ENCODE measurements at regions not wholly inside any gene's neighbourhood (a gene's known extent, or its start where the extent isn't known, plus 50 kb on each side); places are given as distances from the start of the nearest gene placed in this dataset.

GRCh38 chr2:16051841-16052564 is 111.7 kb downstream of the MYCN start:
- Histone ChIP-seq H3K4me3 (ENCODE audit: low read depth, low read length) (no peak overlapping the region), H3K27me3 (replicated peaks) (no peaks in the 10 kb centered on the region), H3K36me3 (replicated peaks) (no peaks in the 10 kb centered on the region), H3K27ac (no peak overlapping the region)
- in situ Hi-C loops (cut with HindIII; ENCODE audit: low pct_ligation_motif_present, low sequenced_read_pairs): no loop called here
- TF ChIP-seq CTCF (IDR thresholded peaks at IDR 0.05; ENCODE audit: low read depth, low read length, missing control alignments): no peak
- DNase-seq: no peak

- Histone ChIP-seq H3K27ac (no peak overlapping the region), H3K36me3 (replicated peaks) (no peaks in the 10 kb centered on the region), H3K4me3 (ENCODE audit: low read depth, low read length) (no peak overlapping the region), H3K27me3 (replicated peaks) (no peaks in the 10 kb centered on the region)
- DNase-seq: no peak
- TF ChIP-seq CTCF (IDR thresholded peaks at IDR 0.05; ENCODE audit: low read depth, low read length, missing control alignments): no peak
- in situ Hi-C loops (cut with HindIII; ENCODE audit: low pct_ligation_motif_present, low sequenced_read_pairs): no loop called here
Observed at GRCh38 chr2:16050908-16051489, 110.6 kb downstream of the MYCN start.

- in situ Hi-C loops (cut with HindIII; ENCODE audit: low pct_ligation_motif_present, low sequenced_read_pairs): no loop called here
- no peak for DNase-seq
- Histone ChIP-seq H3K27ac (no peak overlapping the region), H3K4me3 (ENCODE audit: low read depth, low read length) (no peak overlapping the region), H3K36me3 (replicated peaks) (no peaks in the 10 kb centered on the region), H3K27me3 (replicated peaks) (no peaks in the 10 kb centered on the region)
- no peak for TF ChIP-seq CTCF (IDR thresholded peaks at IDR 0.05; ENCODE audit: low read depth, low read length, missing control alignments)
Observed at GRCh38 chr2:16050261-16050907, 110.0 kb downstream of the MYCN start.

- no peaks in the 10 kb centered on the region for H3K27me3 ChIP-seq (replicated peaks)
- in situ Hi-C loops (cut with HindIII; ENCODE audit: low pct_ligation_motif_present, low sequenced_read_pairs): no loop called here
Observed at GRCh38 chr2:16049406-16049805, 109.1 kb downstream of the MYCN start.

GRCh38 chr2:16048466-16048865 is 108.1 kb downstream of the MYCN start:
- no peak for TF ChIP-seq CTCF (IDR thresholded peaks at IDR 0.05; ENCODE audit: low read depth, low read length, missing control alignments)
- DNase-seq: no peak
- no peaks in the 10 kb centered on the region for H3K36me3 ChIP-seq (replicated peaks)
- no peak overlapping the region for H3K27ac ChIP-seq
- H3K4me3 ChIP-seq (ENCODE audit: low read depth, low read length): no peak overlapping the region
- no peaks in the 10 kb centered on the region for H3K27me3 ChIP-seq (replicated peaks)
- in situ Hi-C loops (cut with HindIII; ENCODE audit: low pct_ligation_motif_present, low sequenced_read_pairs): no loop called here

More at GRCh38 chr2:16049406-16049805, 109.1 kb downstream of the MYCN start:
- H3K4me3 ChIP-seq (ENCODE audit: low read depth, low read length): no peak overlapping the region
- no peaks in the 10 kb centered on the region for H3K36me3 ChIP-seq (replicated peaks)
- TF ChIP-seq CTCF (IDR thresholded peaks at IDR 0.05; ENCODE audit: low read depth, low read length, missing control alignments): no peak
- no peak overlapping the region for H3K27ac ChIP-seq
- DNase-seq: no peak

Measured in brain microvascular endothelial cell (primary cell).